NCI-H2107 treated with DMSO at 0.1 percent for 48 hours (cell line): ENCODE measurements at regions not wholly inside any gene's neighbourhood (a gene's known extent, or its start where the extent isn't known, plus 50 kb on each side); places are given as distances from the start of the nearest gene placed in this dataset.

Experiments
- DNase-seq: peaks from one replicate; lab custom pipeline; 2025; ENCODE audit not compliant: unreplicated experiment; lab: John Stamatoyannopoulos, UW

- DNase-seq = no peak
Measured at GRCh38 chr9:129368444-129368978, 190.4 kb upstream of the IER5L start.

DNA sequence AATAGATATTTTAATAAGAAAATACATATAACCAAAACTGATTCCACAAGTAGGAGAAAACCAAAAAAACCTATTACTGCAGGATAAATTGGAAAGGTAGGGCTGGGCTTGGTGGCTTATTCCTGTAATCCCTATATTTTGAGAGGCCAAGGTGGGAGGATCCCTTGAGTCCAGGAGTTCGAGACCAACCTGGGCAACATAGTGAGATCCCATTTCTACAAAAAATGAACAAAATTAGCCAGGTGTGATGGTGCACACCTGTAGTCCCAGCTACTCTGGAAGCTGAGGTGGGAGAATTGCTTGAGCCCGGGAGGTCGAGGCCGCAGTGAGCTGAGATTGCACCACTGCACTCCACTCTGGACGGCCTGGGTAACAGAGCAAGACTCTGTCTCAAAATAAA lies 189.2 kb upstream of the IER5L start:
- no peak for DNase-seq

- no peak for DNase-seq
Measured at GRCh38 chr9:129365196-129365595, 187.1 kb upstream of the IER5L start.

DNA sequence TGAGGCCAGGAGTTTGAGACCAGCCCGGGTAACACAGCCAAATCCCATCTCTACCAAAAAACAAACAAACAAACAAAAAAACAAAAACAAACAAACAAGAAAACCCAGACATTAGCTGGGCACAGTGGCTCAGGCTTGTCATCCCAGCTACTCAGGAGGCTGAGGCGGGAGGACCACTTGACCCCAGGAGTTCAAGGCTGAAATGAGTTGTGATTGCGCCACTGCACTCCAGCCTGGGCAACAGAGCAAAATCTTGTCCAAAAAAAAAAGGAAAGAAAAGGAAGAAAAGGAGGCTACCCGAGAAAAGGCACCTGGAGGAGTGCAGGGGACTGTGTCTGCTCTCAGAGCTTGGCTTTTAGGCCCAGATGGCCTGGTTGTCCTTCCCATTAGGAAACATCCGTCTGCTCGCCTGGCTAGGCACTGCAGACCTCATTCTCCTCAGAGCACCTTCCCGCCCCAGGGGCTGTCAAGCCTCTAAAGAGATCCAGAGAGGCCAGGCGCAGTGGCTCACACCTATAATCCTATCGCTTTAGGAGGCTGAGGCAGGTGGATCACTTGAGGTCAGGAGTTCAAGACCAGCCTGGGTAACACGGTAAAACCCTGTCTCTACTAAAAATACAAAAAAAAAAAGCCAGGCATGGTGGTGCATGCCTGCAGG lies 185.3 kb upstream of the IER5L start:
- no peak for DNase-seq

GRCh38 chr9:129362287-129363000 lies 184.4 kb upstream of the IER5L start:
- no peak for DNase-seq

GRCh38 chr9:129361196-129361595 lies 183.1 kb upstream of the IER5L start:
- DNase-seq = no peak

GRCh38 chr9:129359916-129360536 lies 182.0 kb upstream of the IER5L start:
- no peak for DNase-seq

- DNase-seq = no peak
Measured at GRCh38 chr9:129359162-129359811, 181.2 kb upstream of the IER5L start.

GRCh38 chr9:129358621-129359154 lies 180.6 kb upstream of the IER5L start:
- no peak for DNase-seq

GRCh38 chr9:129357773-129358245 lies 179.7 kb upstream of the IER5L start:
- no peak for DNase-seq

DNA sequence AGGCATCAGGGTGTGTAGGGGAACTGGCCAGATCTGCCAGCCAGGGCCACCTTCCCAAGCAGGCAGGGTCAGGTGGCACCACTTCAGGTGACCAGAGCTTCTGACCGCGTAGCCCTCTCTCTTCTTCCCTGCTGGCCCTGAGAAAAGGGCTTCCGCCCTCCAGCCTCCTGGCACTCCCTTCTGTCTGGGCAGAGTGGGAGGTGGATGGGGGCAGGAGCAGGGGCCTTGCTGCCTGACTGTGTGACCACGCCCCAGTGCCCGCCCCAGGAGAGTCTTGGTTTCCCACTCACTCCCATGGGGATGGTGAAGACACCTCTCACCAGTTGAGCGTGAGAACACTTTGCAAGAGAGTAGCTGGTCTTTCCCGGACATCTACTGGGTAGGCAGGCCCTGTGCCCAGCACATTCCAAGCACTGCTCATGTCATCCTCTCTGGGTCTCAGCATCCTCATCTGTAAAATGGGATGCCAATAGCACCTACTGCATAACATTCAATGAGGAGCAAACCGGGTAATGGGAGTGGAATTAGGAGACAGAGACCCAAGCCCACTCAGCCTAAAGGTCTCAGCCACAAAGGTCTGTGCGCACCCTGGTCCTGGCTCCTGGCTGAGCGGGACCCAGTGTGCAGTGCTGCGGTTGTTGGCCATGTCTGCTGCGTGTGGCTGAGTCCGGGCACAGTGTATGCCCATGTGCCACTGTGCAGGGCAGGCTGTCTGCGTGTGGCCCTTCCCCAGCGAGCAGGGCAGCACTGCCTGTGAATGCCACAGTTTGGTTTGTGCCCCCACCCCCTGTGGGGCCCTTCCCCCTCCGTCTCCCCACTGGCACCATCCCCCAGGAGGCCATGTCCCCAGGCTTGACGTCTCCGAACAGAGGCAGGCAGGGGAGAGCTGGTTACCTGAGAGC lies 179.1 kb upstream of the IER5L start:
- DNase-seq = no peak

- no peak for DNase-seq
Measured at GRCh38 chr9:129355631-129356030, 177.6 kb upstream of the IER5L start.

- DNase-seq = no peak
Measured at GRCh38 chr9:129354498-129354897, 176.4 kb upstream of the IER5L start.

- DNase-seq = no peak
Measured at GRCh38 chr9:129353697-129354336, 175.8 kb upstream of the IER5L start.

- no peak for DNase-seq
Measured at GRCh38 chr9:129352146-129352865, 174.2 kb upstream of the IER5L start.

GRCh38 chr9:129351642-129352145 lies 173.6 kb upstream of the IER5L start:
- DNase-seq = no peak

DNA sequence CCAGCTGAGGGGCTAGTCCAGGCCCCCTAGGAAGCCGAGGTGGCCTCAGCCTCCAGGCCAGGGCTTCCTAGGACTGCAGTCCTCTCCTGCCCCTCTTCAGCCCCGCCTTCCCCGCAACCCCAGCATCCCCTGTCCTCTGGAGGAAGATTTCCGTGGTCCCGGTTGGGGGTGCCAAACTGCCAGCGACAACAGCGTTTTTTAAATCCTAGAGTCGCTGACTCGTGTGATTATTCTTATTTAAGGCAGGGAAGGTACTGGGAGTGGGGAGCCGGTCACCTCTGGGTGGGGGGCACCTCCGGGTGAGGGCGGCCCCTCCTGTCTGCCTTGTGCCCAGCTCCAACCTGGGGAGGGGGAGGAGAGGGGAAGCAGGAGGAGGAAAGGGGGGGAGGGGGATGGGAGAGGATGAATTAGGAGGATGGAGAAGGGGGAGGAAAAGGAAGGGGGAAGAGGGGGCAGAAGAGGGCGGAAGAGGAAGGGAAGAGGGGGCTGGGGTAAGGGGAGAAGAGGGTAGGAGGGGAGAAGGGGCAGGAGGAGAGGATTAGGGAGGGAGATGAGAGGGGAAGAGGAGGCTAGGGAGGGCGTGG lies 173.1 kb upstream of the IER5L start:
- no peak for DNase-seq

DNA sequence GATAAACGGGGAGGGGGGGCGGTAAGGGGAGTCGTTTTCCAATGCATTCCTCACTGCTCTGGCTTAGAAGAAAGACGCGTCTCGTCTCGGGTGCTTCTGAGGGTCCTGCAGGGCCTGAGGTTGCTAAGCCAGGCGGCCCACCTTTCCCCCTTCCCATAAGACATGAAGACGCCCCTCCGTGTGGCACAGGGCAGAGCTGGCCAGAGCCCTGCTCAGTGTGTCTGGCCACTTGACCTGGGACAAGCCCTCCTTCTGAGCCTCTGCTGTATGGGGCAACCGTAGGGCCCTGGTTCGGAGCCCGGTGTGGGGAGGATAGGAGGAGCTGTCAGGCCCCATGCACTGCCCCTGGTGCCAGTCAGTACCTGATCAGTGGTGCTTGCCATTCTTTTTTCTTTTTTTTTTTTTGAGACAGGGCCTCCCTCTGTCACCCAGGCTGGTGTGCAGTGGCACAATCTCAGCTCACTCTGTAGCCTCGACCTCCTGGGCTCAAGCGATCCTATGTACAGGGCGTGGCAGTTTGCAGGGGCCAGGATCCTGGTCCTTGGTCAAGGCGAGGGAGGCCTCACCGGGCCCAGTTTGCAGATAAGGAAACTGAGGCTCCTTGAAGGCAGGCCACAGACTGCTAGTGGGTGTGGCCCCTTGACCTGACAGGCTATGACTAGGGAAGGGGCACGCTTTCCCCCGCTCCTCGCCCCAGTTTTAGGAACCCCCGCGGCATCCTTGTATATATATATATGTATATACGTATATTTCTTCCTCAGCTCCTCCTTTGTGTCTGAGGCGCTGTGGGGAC lies 172.3 kb upstream of the IER5L start:
- no peak for DNase-seq
